ENCODE measurements at regions not wholly inside any gene's neighbourhood (a gene's known extent, or its start where the extent isn't known, plus 50 kb on each side); places are given as distances from the start of the nearest gene placed in this dataset.

DNA sequence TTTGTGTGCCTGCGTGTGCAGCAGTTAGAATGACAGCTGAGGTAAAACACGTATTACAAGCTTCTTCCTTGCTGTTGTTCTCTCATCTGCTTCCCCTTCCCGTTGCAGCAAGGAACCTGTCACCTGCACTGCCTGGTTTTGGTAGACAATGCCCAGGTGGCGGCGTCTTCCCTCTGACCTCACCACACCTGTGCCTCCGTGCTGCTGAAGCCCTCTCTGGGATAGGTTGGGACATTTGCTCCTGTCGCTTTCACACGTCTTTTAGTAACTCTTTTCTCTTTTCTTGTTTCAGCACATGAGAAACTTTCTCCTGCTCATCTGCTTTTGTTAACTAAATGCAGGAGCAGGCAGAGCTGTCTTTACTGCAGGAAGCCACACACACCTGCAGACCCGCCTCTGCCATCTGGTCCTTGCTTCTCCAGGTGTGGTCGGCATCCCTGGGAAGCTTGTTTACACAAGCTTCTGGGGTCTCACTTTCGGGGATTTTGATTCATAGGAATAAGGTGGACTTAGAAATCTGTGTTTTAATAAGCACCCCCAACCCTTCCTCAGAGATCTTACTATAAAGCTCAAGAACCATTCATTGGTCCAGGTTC lies 60.7 kb upstream of the EXOC6 start:
- DNase-seq (ENCODE audit: low read depth, low spot score) = no peak
- TF ChIP-seq, protein P1, sequence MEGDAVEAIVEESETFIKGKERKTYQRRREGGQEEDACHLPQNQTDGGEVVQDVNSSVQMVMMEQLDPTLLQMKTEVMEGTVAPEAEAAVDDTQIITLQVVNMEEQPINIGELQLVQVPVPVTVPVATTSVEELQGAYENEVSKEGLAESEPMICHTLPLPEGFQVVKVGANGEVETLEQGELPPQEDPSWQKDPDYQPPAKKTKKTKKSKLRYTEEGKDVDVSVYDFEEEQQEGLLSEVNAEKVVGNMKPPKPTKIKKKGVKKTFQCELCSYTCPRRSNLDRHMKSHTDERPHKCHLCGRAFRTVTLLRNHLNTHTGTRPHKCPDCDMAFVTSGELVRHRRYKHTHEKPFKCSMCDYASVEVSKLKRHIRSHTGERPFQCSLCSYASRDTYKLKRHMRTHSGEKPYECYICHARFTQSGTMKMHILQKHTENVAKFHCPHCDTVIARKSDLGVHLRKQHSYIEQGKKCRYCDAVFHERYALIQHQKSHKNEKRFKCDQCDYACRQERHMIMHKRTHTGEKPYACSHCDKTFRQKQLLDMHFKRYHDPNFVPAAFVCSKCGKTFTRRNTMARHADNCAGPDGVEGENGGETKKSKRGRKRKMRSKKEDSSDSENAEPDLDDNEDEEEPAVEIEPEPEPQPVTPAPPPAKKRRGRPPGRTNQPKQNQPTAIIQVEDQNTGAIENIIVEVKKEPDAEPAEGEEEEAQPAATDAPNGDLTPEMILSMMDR (IDR thresholded peaks at IDR 0.05; ENCODE audit: low read depth, low read length) = no peak
- in situ Hi-C loops (cut with HindIII; ENCODE audit: low sequenced_read_pairs) = no loop called here
- no peak overlapping the region for H3K4me3 ChIP-seq (ENCODE audit: low read depth, low read length)

DNA sequence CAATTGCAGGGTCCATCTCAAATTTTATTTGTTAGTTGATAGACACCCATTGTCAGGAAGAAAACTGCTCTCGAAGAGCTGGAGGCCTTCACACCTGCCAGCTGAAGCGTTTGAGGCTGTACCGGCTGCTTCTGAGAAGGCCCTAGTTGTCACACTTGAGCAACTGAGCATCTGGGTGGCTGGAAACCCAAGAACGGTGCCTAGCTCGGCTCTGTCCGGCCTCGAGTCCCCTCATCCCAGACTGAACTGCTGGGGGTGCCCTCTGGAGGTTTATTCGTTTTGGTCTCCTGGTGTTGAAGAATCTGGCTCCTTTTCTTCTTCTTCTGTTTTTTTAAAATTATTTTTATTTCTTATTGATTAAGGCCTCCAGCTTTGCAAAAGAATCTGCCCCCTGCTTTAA lies 59.3 kb upstream of the EXOC6 start:
- DNase-seq (ENCODE audit: low read depth, low spot score) = no peak
- in situ Hi-C loops (cut with HindIII; ENCODE audit: low sequenced_read_pairs) = no loop called here
- TF ChIP-seq, protein P1 (IDR thresholded peaks at IDR 0.05; ENCODE audit: low read depth, low read length) = no peak
- no peak overlapping the region for H3K4me3 ChIP-seq (ENCODE audit: low read depth, low read length)

DNA sequence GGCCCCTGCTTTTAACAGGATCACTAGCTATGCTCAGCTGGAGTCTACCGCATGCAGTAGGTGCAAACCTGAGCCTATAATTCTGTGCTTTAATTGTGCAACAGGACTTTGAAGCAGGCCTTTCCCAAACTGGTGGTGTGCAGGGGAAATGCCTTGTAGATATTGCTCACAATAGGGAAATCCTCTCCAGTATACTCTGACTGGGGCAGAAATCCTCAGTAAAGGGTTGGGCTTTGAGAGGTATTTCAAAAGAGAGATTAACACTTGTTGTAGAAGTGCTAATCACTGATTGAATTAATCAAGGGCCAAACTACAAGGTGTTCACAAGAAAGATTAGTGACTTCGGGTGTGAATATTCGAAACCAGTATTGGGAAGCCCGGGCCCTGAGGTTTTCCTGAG lies 58.5 kb upstream of the EXOC6 start:
- no peak overlapping the region for H3K4me3 ChIP-seq (ENCODE audit: low read depth, low read length)
- TF ChIP-seq, protein P1 (IDR thresholded peaks at IDR 0.05; ENCODE audit: low read depth, low read length) = no peak
- in situ Hi-C loops (cut with HindIII; ENCODE audit: low sequenced_read_pairs) = no loop called here
- DNase-seq (ENCODE audit: low read depth, low spot score) = no peak

DNA sequence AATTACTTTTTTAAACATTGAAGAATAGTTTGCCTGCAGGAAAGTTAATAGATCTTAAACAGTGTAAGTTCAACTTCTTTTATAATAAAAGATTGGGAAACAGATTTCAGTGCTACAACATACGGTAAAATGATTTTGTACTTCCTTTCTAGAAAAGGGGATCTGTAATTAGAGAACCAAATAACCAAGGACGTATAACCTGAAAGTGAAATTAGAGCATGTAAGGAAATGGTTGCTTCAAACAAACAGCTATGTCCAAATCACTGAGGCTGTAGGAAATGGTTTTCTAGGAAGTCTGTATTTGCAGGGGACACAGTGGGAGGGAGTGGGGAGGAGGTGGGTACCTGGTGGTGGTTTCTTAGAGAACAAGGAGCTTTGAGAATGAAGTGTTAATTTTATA lies 57.9 kb upstream of the EXOC6 start:
- TF ChIP-seq, protein P1 (IDR thresholded peaks at IDR 0.05; ENCODE audit: low read depth, low read length) = no peak
- in situ Hi-C loops (cut with HindIII; ENCODE audit: low sequenced_read_pairs) = no loop called here
- DNase-seq (ENCODE audit: low read depth, low spot score) = no peak
- no peak overlapping the region for H3K4me3 ChIP-seq (ENCODE audit: low read depth, low read length)

DNA sequence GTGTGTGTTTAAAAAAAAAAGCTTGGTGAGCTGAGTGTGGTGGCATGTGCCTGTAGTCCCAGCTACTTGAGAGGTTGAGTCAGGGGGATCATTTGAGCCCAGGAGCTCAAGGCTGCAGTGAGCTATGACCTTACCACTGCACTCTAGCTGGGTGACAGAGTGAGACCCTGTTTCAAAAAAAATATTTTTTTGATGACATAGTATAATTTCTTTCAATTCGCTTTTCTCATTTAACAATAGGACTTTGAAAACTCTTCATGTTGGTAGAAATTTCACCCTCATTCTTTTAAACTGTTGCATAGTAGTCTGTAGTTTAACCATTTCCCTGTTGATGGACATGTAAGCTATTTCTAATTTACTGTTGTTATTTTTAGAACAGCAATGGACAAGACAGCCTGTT lies 55.7 kb upstream of the EXOC6 start:
- in situ Hi-C loops (cut with HindIII; ENCODE audit: low sequenced_read_pairs) = no loop called here
- TF ChIP-seq, protein P1 (IDR thresholded peaks at IDR 0.05; ENCODE audit: low read depth, low read length) = no peak
- no peak overlapping the region for H3K4me3 ChIP-seq (ENCODE audit: low read depth, low read length)
- no peak for DNase-seq (ENCODE audit: low read depth, low spot score)

Measured in astrocyte of the spinal cord (primary cell).